ENCODE measurements at regions not wholly inside any gene's neighbourhood (a gene's known extent, or its start where the extent isn't known, plus 50 kb on each side); places are given as distances from the start of the nearest gene placed in this dataset.

DNA sequence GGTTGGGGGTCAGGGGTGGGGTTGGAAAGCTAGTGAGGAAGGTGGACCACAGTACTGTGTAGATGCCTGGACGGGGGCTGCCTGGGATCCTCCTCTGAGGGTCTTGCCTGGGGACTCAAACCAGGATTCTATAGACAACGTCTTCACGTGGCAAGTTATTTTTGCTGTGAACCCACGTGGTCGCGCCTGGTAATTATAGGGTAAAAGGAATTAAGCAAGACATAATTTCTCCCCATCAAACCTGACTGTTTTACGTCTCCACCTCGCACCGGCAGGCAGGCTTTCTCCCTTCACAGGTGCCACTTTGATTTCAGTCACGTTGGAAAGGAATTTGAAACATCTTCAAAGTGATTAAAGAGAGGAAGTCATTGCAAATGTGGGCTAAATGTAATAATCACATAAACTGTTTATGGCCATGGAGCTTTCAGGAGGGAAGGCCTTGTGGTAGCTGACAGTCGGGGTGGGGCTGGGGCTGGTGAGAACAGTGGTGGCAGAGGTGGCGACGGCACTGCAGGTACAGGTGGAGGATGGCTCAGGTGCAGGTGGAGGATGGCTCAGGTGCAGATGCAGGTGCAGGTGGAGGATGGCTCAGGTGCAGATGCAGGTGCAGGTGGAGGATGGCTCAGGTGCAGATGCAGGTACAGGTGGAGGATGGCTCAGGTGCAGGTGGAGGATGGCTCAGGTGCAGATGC lies 197.1 kb upstream of the NLRP1 start:
- no peaks in the 10 kb centered on the region for H3K4me1 ChIP-seq (ENCODE audit: insufficient read depth, low read length)
- H3K79me2 ChIP-seq (ENCODE audit: insufficient read depth, low read length): no peaks in the 10 kb centered on the region
- H3K4me2 ChIP-seq (ENCODE audit: insufficient read depth, low read length): no peak overlapping the region
- H3K27me3 ChIP-seq (ENCODE audit: insufficient read depth, low read length, poor library complexity): peaks cover 5% of the 10 kb centered on the region
- H3K9me3 ChIP-seq (ENCODE audit: insufficient read depth, low read length, severe bottlenecking): peaks cover 3% of the 10 kb centered on the region
- no peaks in the 10 kb centered on the region for H4K20me1 ChIP-seq (ENCODE audit: insufficient read depth, low read length)
- no peak overlapping the region for H3K9ac ChIP-seq (ENCODE audit: low read depth, low read length)
- H2AFZ ChIP-seq (ENCODE audit: low read depth, low read length): no peak overlapping the region
- no peak for TF ChIP-seq EZH2 (IDR thresholded peaks at IDR 0.05; ENCODE audit: borderline replicate concordance, low read depth, low read length, severe bottlenecking)
- TF ChIP-seq, protein P1, sequence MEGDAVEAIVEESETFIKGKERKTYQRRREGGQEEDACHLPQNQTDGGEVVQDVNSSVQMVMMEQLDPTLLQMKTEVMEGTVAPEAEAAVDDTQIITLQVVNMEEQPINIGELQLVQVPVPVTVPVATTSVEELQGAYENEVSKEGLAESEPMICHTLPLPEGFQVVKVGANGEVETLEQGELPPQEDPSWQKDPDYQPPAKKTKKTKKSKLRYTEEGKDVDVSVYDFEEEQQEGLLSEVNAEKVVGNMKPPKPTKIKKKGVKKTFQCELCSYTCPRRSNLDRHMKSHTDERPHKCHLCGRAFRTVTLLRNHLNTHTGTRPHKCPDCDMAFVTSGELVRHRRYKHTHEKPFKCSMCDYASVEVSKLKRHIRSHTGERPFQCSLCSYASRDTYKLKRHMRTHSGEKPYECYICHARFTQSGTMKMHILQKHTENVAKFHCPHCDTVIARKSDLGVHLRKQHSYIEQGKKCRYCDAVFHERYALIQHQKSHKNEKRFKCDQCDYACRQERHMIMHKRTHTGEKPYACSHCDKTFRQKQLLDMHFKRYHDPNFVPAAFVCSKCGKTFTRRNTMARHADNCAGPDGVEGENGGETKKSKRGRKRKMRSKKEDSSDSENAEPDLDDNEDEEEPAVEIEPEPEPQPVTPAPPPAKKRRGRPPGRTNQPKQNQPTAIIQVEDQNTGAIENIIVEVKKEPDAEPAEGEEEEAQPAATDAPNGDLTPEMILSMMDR (IDR thresholded peaks at IDR 0.05; ENCODE audit: borderline replicate concordance, extremely low read depth, low read length, poor library complexity, severe bottlenecking): no peak
- ATAC-seq (ENCODE audit: insufficient read depth, low read depth) (no peak), DNase-seq (no peak)
- H3K36me3 ChIP-seq (ENCODE audit: insufficient read depth, low read length): no peaks in the 10 kb centered on the region
- no peak overlapping the region for H3K4me3 ChIP-seq (ENCODE audit: low read depth in 1 of 2, low read length in 2 of 2)
- no peak overlapping the region for H3K27ac ChIP-seq (ENCODE audit: low read length)

DNA sequence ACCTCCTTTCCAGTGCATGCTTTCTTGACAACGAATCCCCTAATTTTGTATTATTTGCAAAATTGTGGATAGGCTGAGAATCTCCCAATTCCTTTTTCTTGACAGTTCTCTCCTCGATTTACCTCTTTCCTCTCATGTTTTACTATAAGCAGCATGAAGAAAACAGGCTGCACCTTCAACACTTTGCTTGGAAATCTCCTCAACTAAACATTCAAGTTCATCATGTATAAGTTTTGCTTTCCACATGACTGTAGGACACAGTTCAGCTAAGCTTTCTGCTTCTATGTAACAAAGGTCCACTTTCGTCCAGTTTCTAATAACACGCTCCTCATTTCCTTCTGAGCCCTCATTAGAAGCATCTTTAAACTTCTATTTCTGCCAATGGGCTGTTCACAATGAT lies 199.0 kb upstream of the NLRP1 start:
- Histone ChIP-seq H4K20me1 (ENCODE audit: insufficient read depth, low read length) (no peaks in the 10 kb centered on the region), H3K79me2 (ENCODE audit: insufficient read depth, low read length) (no peaks in the 10 kb centered on the region), H3K9me3 (ENCODE audit: insufficient read depth, low read length, severe bottlenecking) (peaks cover 3% of the 10 kb centered on the region), H3K36me3 (ENCODE audit: insufficient read depth, low read length) (no peaks in the 10 kb centered on the region), H3K27ac (ENCODE audit: low read length) (no peak overlapping the region), H3K27me3 (ENCODE audit: insufficient read depth, low read length, poor library complexity) (no peaks in the 10 kb centered on the region), H3K4me1 (ENCODE audit: insufficient read depth, low read length) (no peaks in the 10 kb centered on the region), H2AFZ (ENCODE audit: low read depth, low read length) (no peak overlapping the region), H3K9ac (ENCODE audit: low read depth, low read length) (no peak overlapping the region), H3K4me2 (ENCODE audit: insufficient read depth, low read length) (no peak overlapping the region), H3K4me3 (ENCODE audit: low read depth in 1 of 2, low read length in 2 of 2) (no peak overlapping the region)
- DNase-seq: no peak
- TF ChIP-seq, protein P1 (IDR thresholded peaks at IDR 0.05; ENCODE audit: borderline replicate concordance, extremely low read depth, low read length, poor library complexity, severe bottlenecking): no peak
- no peak for TF ChIP-seq EZH2 (IDR thresholded peaks at IDR 0.05; ENCODE audit: borderline replicate concordance, low read depth, low read length, severe bottlenecking)
- no peak for ATAC-seq (ENCODE audit: insufficient read depth, low read depth)

DNA sequence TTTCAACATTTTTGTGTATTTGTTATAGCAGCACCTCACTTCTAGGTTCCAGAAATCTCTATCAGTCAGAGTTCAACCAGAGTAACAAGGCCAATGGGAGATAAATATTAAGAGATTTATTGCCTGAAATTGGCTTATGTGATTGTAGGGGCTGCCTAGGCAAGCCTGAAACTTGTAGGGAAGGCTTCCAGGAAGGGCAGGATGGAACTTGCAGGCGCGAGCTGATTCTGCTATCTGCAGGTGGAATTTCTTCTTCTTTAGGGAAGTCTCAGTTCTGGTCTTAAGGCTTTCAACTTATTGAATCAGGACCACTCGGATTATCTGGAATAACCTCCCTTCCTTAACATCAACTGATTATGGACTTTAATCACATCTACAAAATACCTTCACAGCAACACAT lies 199.5 kb upstream of the NLRP1 start:
- H3K9ac ChIP-seq (ENCODE audit: low read depth, low read length): no peak overlapping the region
- ATAC-seq (ENCODE audit: insufficient read depth, low read depth) (no peak), DNase-seq (no peak)
- no peak overlapping the region for H3K4me3 ChIP-seq (ENCODE audit: low read depth in 1 of 2, low read length in 2 of 2)
- H3K27me3 ChIP-seq (ENCODE audit: insufficient read depth, low read length, poor library complexity): no peaks in the 10 kb centered on the region
- H4K20me1 ChIP-seq (ENCODE audit: insufficient read depth, low read length): no peaks in the 10 kb centered on the region
- no peak overlapping the region for H3K27ac ChIP-seq (ENCODE audit: low read length)
- peaks cover 3% of the 10 kb centered on the region for H3K9me3 ChIP-seq (ENCODE audit: insufficient read depth, low read length, severe bottlenecking)
- H3K79me2 ChIP-seq (ENCODE audit: insufficient read depth, low read length): no peaks in the 10 kb centered on the region
- H3K4me1 ChIP-seq (ENCODE audit: insufficient read depth, low read length): no peaks in the 10 kb centered on the region
- H3K4me2 ChIP-seq (ENCODE audit: insufficient read depth, low read length): no peak overlapping the region
- H3K36me3 ChIP-seq (ENCODE audit: insufficient read depth, low read length): no peaks in the 10 kb centered on the region
- no peak for TF ChIP-seq EZH2 (IDR thresholded peaks at IDR 0.05; ENCODE audit: borderline replicate concordance, low read depth, low read length, severe bottlenecking)
- TF ChIP-seq, protein P1 (IDR thresholded peaks at IDR 0.05; ENCODE audit: borderline replicate concordance, extremely low read depth, low read length, poor library complexity, severe bottlenecking): no peak
- H2AFZ ChIP-seq (ENCODE audit: low read depth, low read length): no peak overlapping the region
